ENCODE measurements at regions not wholly inside any gene's neighbourhood (a gene's known extent, or its start where the extent isn't known, plus 50 kb on each side); places are given as distances from the start of the nearest gene placed in this dataset.

GRCh38 chr3:791442-791841 lies 301.4 kb upstream of the CNTN6 start:
- H3K9ac ChIP-seq (ENCODE audit: low read length), result no peak overlapping the region
- H3K27me3 ChIP-seq (ENCODE audit: insufficient read depth, low read length), result no peaks in the 10 kb centered on the region
- H2BK5ac ChIP-seq (ENCODE audit: low read depth, low read length, poor library complexity), result no peak overlapping the region
- H3K4me3 ChIP-seq (ENCODE audit: low read depth, low read length), result no peak overlapping the region
- no peaks in the 10 kb centered on the region for H3K79me2 ChIP-seq (ENCODE audit: control insufficient read depth, insufficient read depth, low read length, poor library complexity)
- H3K36me3 ChIP-seq (ENCODE audit: control insufficient read depth in 1 of 2, insufficient read depth in 2 of 2, low read length in 2 of 2), result no peaks in the 10 kb centered on the region
- no peak overlapping the region for H4K8ac ChIP-seq (ENCODE audit: low read depth, low read length)
- H3K18ac ChIP-seq (ENCODE audit: low read length), result no peak overlapping the region
- no peak overlapping the region for H3K4ac ChIP-seq (ENCODE audit: low read depth, low read length)
- no peak overlapping the region for H3K14ac ChIP-seq (ENCODE audit: low read length)
- DNase-seq, result no peak
- H2BK120ac ChIP-seq (ENCODE audit: insufficient read depth, low read length, poor library complexity), result no peak overlapping the region
- no peak overlapping the region for H2AK5ac ChIP-seq (ENCODE audit: low read length)
- H3K4me1 ChIP-seq (ENCODE audit: control insufficient read depth in 1 of 2, insufficient read depth in 2 of 2, low read length in 2 of 2), result no peaks in the 10 kb centered on the region
- no peak overlapping the region for H3K23ac ChIP-seq (ENCODE audit: low read length)
- no peak overlapping the region for H4K12ac ChIP-seq (ENCODE audit: low read depth, low read length)
- H2AFZ ChIP-seq (ENCODE audit: insufficient read depth, low read length, poor library complexity), result no peak overlapping the region
- no peak overlapping the region for H3K27ac ChIP-seq (ENCODE audit: low read depth, low read length)
- H4K91ac ChIP-seq (ENCODE audit: low read depth, low read length), result no peak overlapping the region
- H2BK12ac ChIP-seq (ENCODE audit: low read length), result no peak overlapping the region
- no peaks in the 10 kb centered on the region for H3K79me1 ChIP-seq (ENCODE audit: low read length)
- WGBS (ENCODE audit: extremely low coverage, insufficient coverage, insufficient read length), result no CpG with 5 or more reads among the region's 5 CpGs
- H3K9me3 ChIP-seq (ENCODE audit: insufficient read depth, low read depth, low read length), result no peaks in the 10 kb centered on the region
- H3K4me2 ChIP-seq (ENCODE audit: low read length), result no peak overlapping the region

GRCh38 chr3:792630-793029 lies 300.2 kb upstream of the CNTN6 start:
- H3K4me3 ChIP-seq (ENCODE audit: low read depth, low read length), result no peak overlapping the region
- whole genome bisulfite sequencing (ENCODE audit: extremely low coverage, insufficient coverage, insufficient read length), result no CpG with 5 or more reads among the region's 8 CpGs
- no peak overlapping the region for H2AFZ ChIP-seq (ENCODE audit: insufficient read depth, low read length, poor library complexity)
- H3K79me1 ChIP-seq (ENCODE audit: low read length), result no peaks in the 10 kb centered on the region
- H3K23ac ChIP-seq (ENCODE audit: low read length), result no peak overlapping the region
- no peak overlapping the region for H3K9ac ChIP-seq (ENCODE audit: low read length)
- H3K14ac ChIP-seq (ENCODE audit: low read length), result no peak overlapping the region
- no peak overlapping the region for H4K12ac ChIP-seq (ENCODE audit: low read depth, low read length)
- no peak overlapping the region for H3K27ac ChIP-seq (ENCODE audit: low read depth, low read length)
- DNase-seq, result no peak
- no peak overlapping the region for H3K4ac ChIP-seq (ENCODE audit: low read depth, low read length)
- no peaks in the 10 kb centered on the region for H3K36me3 ChIP-seq (ENCODE audit: control insufficient read depth in 1 of 2, insufficient read depth in 2 of 2, low read length in 2 of 2)
- H2BK12ac ChIP-seq (ENCODE audit: low read length), result no peak overlapping the region
- no peak overlapping the region for H2BK5ac ChIP-seq (ENCODE audit: low read depth, low read length, poor library complexity)
- H2AK5ac ChIP-seq (ENCODE audit: low read length), result no peak overlapping the region
- H3K9me3 ChIP-seq (ENCODE audit: insufficient read depth, low read depth, low read length), result no peaks in the 10 kb centered on the region
- H2BK120ac ChIP-seq (ENCODE audit: insufficient read depth, low read length, poor library complexity), result no peak overlapping the region
- H3K18ac ChIP-seq (ENCODE audit: low read length), result no peak overlapping the region
- no peak overlapping the region for H4K8ac ChIP-seq (ENCODE audit: low read depth, low read length)
- H3K79me2 ChIP-seq (ENCODE audit: control insufficient read depth, insufficient read depth, low read length, poor library complexity), result no peaks in the 10 kb centered on the region
- H3K4me1 ChIP-seq (ENCODE audit: control insufficient read depth in 1 of 2, insufficient read depth in 2 of 2, low read length in 2 of 2), result no peaks in the 10 kb centered on the region
- no peaks in the 10 kb centered on the region for H3K27me3 ChIP-seq (ENCODE audit: insufficient read depth, low read length)
- no peak overlapping the region for H4K91ac ChIP-seq (ENCODE audit: low read depth, low read length)
- no peak overlapping the region for H3K4me2 ChIP-seq (ENCODE audit: low read length)

GRCh38 chr3:804211-804610 lies 288.6 kb upstream of the CNTN6 start:
- H3K4me1 ChIP-seq (ENCODE audit: control insufficient read depth in 1 of 2, insufficient read depth in 2 of 2, low read length in 2 of 2), result no peaks in the 10 kb centered on the region
- no peak for DNase-seq
- no peak overlapping the region for H3K14ac ChIP-seq (ENCODE audit: low read length)
- H3K4ac ChIP-seq (ENCODE audit: low read depth, low read length), result no peak overlapping the region
- peaks cover 2% of the 10 kb centered on the region for H3K9me3 ChIP-seq (ENCODE audit: insufficient read depth, low read depth, low read length)
- H3K4me3 ChIP-seq (ENCODE audit: low read depth, low read length), result no peak overlapping the region
- H3K79me1 ChIP-seq (ENCODE audit: low read length), result no peaks in the 10 kb centered on the region
- H2AK5ac ChIP-seq (ENCODE audit: low read length), result no peak overlapping the region
- no peak overlapping the region for H3K4me2 ChIP-seq (ENCODE audit: low read length)
- no peak overlapping the region for H4K12ac ChIP-seq (ENCODE audit: low read depth, low read length)
- H4K8ac ChIP-seq (ENCODE audit: low read depth, low read length), result no peak overlapping the region
- H3K27me3 ChIP-seq (ENCODE audit: insufficient read depth, low read length), result no peaks in the 10 kb centered on the region
- no peak overlapping the region for H2BK5ac ChIP-seq (ENCODE audit: low read depth, low read length, poor library complexity)
- no peaks in the 10 kb centered on the region for H3K36me3 ChIP-seq (ENCODE audit: control insufficient read depth in 1 of 2, insufficient read depth in 2 of 2, low read length in 2 of 2)
- no peak overlapping the region for H3K23ac ChIP-seq (ENCODE audit: low read length)
- no peak overlapping the region for H2BK120ac ChIP-seq (ENCODE audit: insufficient read depth, low read length, poor library complexity)
- H4K91ac ChIP-seq (ENCODE audit: low read depth, low read length), result no peak overlapping the region
- H3K27ac ChIP-seq (ENCODE audit: low read depth, low read length), result no peak overlapping the region
- no peak overlapping the region for H3K18ac ChIP-seq (ENCODE audit: low read length)
- no CpG with 5 or more reads among the region's 2 CpGs for WGBS (ENCODE audit: extremely low coverage, insufficient coverage, insufficient read length)
- no peak overlapping the region for H3K9ac ChIP-seq (ENCODE audit: low read length)
- no peak overlapping the region for H2BK12ac ChIP-seq (ENCODE audit: low read length)
- no peaks in the 10 kb centered on the region for H3K79me2 ChIP-seq (ENCODE audit: control insufficient read depth, insufficient read depth, low read length, poor library complexity)
- H2AFZ ChIP-seq (ENCODE audit: insufficient read depth, low read length, poor library complexity), result no peak overlapping the region

GRCh38 chr3:805326-805725 lies 287.5 kb upstream of the CNTN6 start:
- no CpG with 5 or more reads among the region's 1 CpG for WGBS (ENCODE audit: extremely low coverage, insufficient coverage, insufficient read length)
- H4K91ac ChIP-seq (ENCODE audit: low read depth, low read length), result no peak overlapping the region

More at GRCh38 chr3:805326-805725, 287.5 kb upstream of the CNTN6 start:
- Histone ChIP-seq H3K9ac (ENCODE audit: low read length) (no peak overlapping the region), H3K79me1 (ENCODE audit: low read length) (no peaks in the 10 kb centered on the region), H3K4me2 (ENCODE audit: low read length) (no peak overlapping the region), H3K27me3 (ENCODE audit: insufficient read depth, low read length) (no peaks in the 10 kb centered on the region), H2AK5ac (ENCODE audit: low read length) (no peak overlapping the region), H3K23ac (ENCODE audit: low read length) (no peak overlapping the region), H3K27ac (ENCODE audit: low read depth, low read length) (no peak overlapping the region), H3K4me3 (ENCODE audit: low read depth, low read length) (no peak overlapping the region), H4K12ac (ENCODE audit: low read depth, low read length) (no peak overlapping the region), H3K36me3 (ENCODE audit: control insufficient read depth in 1 of 2, insufficient read depth in 2 of 2, low read length in 2 of 2) (no peaks in the 10 kb centered on the region), H3K4me1 (ENCODE audit: control insufficient read depth in 1 of 2, insufficient read depth in 2 of 2, low read length in 2 of 2) (no peaks in the 10 kb centered on the region), H2BK120ac (ENCODE audit: insufficient read depth, low read length, poor library complexity) (no peak overlapping the region), H3K9me3 (ENCODE audit: insufficient read depth, low read depth, low read length) (peaks cover 2% of the 10 kb centered on the region), H2BK5ac (ENCODE audit: low read depth, low read length, poor library complexity) (no peak overlapping the region), H3K79me2 (ENCODE audit: control insufficient read depth, insufficient read depth, low read length, poor library complexity) (no peaks in the 10 kb centered on the region), H3K4ac (ENCODE audit: low read depth, low read length) (no peak overlapping the region), H3K14ac (ENCODE audit: low read length) (no peak overlapping the region), H2BK12ac (ENCODE audit: low read length) (no peak overlapping the region), H2AFZ (ENCODE audit: insufficient read depth, low read length, poor library complexity) (no peak overlapping the region), H3K18ac (ENCODE audit: low read length) (no peak overlapping the region), H4K8ac (ENCODE audit: low read depth, low read length) (no peak overlapping the region)
- DNase-seq, result no peak

Measured in trophoblast cell (in vitro differentiated cells and primary cell).